HG03025 (cell line): ENCODE measurements at regions not wholly inside any gene's neighbourhood (a gene's known extent, or its start where the extent isn't known, plus 50 kb on each side); places are given as distances from the start of the nearest gene placed in this dataset.

Experiments used
- ATAC-seq: cut with Tn5 transposase; IDR thresholded peaks from one replicate; pipeline ENCODE4 v1.9.1; 2021; ENCODE audit warnings: mild to moderate bottlenecking, moderate library complexity; ENCODE audit not compliant: unreplicated experiment, low FRiP score

- ATAC-seq: no peak
Observed at GRCh38 chr4:121534187-121534586, 153.4 kb upstream of the QRFPR start.

GRCh38 chr4:121526509-121526908 is 145.7 kb upstream of the QRFPR start:
- ATAC-seq: no peak

- no peak for ATAC-seq
Observed at GRCh38 chr4:121519236-121519838, 138.5 kb upstream of the QRFPR start.

- ATAC-seq: no peak
Observed at GRCh38 chr4:121517241-121517640, 136.4 kb upstream of the QRFPR start.

- no peak for ATAC-seq
Observed at GRCh38 chr4:121514443-121514842, 133.6 kb upstream of the QRFPR start.

GRCh38 chr4:121510341-121510874 is 129.6 kb upstream of the QRFPR start:
- no peak for ATAC-seq

- ATAC-seq: no peak
Observed at GRCh38 chr4:121485190-121485804, 104.5 kb upstream of the QRFPR start.

GRCh38 chr4:121484633-121485032 is 103.8 kb upstream of the QRFPR start:
- peak; percentile 95 for ATAC-seq

- no peak for ATAC-seq
Observed at GRCh38 chr4:121479808-121480207, 99.0 kb upstream of the QRFPR start.

- no peak for ATAC-seq
Observed at GRCh38 chr4:121477480-121477879, 96.7 kb upstream of the QRFPR start.

GRCh38 chr4:121477079-121477478 is 96.3 kb upstream of the QRFPR start:
- ATAC-seq: no peak

GRCh38 chr4:121472937-121473721 is 92.3 kb upstream of the QRFPR start:
- ATAC-seq: no peak

- ATAC-seq: no peak
Observed at GRCh38 chr4:121464854-121465253, 84.0 kb upstream of the QRFPR start.

- peak; percentile 91 for ATAC-seq
Observed at GRCh38 chr4:121462660-121463261, 81.9 kb upstream of the QRFPR start.

- no peak for ATAC-seq
Observed at GRCh38 chr4:121459026-121459425, 78.2 kb upstream of the QRFPR start.

GRCh38 chr4:121457278-121457875 is 76.6 kb upstream of the QRFPR start:
- ATAC-seq: no peak

GRCh38 chr4:121455285-121455684 is 74.5 kb upstream of the QRFPR start:
- no peak for ATAC-seq

GRCh38 chr4:121454251-121454979 is 73.6 kb upstream of the QRFPR start:
- no peak for ATAC-seq

- no peak for ATAC-seq
Observed at GRCh38 chr4:121451310-121451709, 70.5 kb upstream of the QRFPR start.

- ATAC-seq: no peak
Observed at GRCh38 chr4:121449416-121449815, 68.6 kb upstream of the QRFPR start.
